CD14-positive monocyte (primary cell): ENCODE measurements at regions not wholly inside any gene's neighbourhood (a gene's known extent, or its start where the extent isn't known, plus 50 kb on each side); places are given as distances from the start of the nearest gene placed in this dataset.

Experiments
- DNase-seq, 3 donors: peaks; one replicate each; pipeline ENCODE4 v3.0.0-alpha.2; 2011 to 2022
- H2AFZ ChIP-seq: 2 replicates; pipeline ENCODE4 v1.6.0; 2012; ENCODE audit warnings: mild to moderate bottlenecking, low read depth, low read length, inconsistent platforms; ENCODE audit not compliant: insufficient read depth, poor library complexity, severe bottlenecking
- H3K27ac ChIP-seq, 2 donors: 1 replicate in 1 of 2; 2 replicates in 1 of 2; pipeline ENCODE4 v1.5.1; 2012 to 2013; ENCODE audit warnings: low read length in 2 of 2, control low read depth in 1 of 2, inconsistent platforms in 1 of 2, low read depth in 1 of 2, mild to moderate bottlenecking in 1 of 2
- H3K27me3 ChIP-seq, 2 donors: one replicate each; pipeline versions ENCODE4 v1.6.0 to v1.6.1; 2011 to 2013; ENCODE audit warnings: low read length in 2 of 2; ENCODE audit not compliant: control insufficient read depth in 2 of 2, insufficient read depth in 2 of 2
- H3K36me3 ChIP-seq, 2 donors: replicated peaks in 1 of 2; 1 replicate in 1 of 2; 2 replicates in 1 of 2; pipeline versions ENCODE4 v1.5.1 to v1.6.1; 2012 to 2013; ENCODE audit warnings: low read length in 2 of 2, control low read depth in 1 of 2, inconsistent platforms in 1 of 2, mild to moderate bottlenecking in 1 of 2; ENCODE audit not compliant: insufficient read depth in 2 of 2, control insufficient read depth in 1 of 2
- H3K4me1 ChIP-seq, 2 donors: 1 replicate in 1 of 2; 2 replicates in 1 of 2; pipeline versions ENCODE4 v1.5.1 to v1.6.1; 2012 to 2013; ENCODE audit warnings: low read length in 2 of 2, control low read depth in 1 of 2, inconsistent platforms in 1 of 2, mild to moderate bottlenecking in 1 of 2, moderate library complexity in 1 of 2; ENCODE audit not compliant: insufficient read depth in 2 of 2, control insufficient read depth in 1 of 2
- H3K4me2 ChIP-seq: replicated peaks from 2 replicates; pipeline ENCODE3; 2012; ENCODE audit warnings: low read length, moderate library complexity, mild to moderate bottlenecking; ENCODE audit not compliant: poor library complexity, severe bottlenecking; ENCODE audit errors: extremely low read depth
- H3K4me3 ChIP-seq, 3 experiments: fragments of 200-600 bp in 1 of 3; sonication (generic) in 1 of 3; replicated peaks in 1 of 3; 1 replicate in 2 of 3; 2 replicates in 1 of 3; pipeline ENCODE4 v1.5.1; 2011 to 2013; ENCODE audit warnings: low read length in 3 of 3, mild to moderate bottlenecking in 3 of 3, control low read depth in 2 of 3, low read depth in 2 of 3, inconsistent platforms in 1 of 3, moderate library complexity in 1 of 3
- H3K79me2 ChIP-seq: 2 replicates; pipeline ENCODE4 v1.6.0; 2012; ENCODE audit warnings: mild to moderate bottlenecking, control low read depth, inconsistent platforms, low read length, moderate library complexity; ENCODE audit not compliant: insufficient read depth
- H3K9ac ChIP-seq: 2 replicates; pipeline ENCODE4 v1.6.0; 2017; ENCODE audit warnings: low read length, mild to moderate bottlenecking; ENCODE audit not compliant: insufficient read depth, poor library complexity, severe bottlenecking
- H3K9me3 ChIP-seq, 2 donors: replicated peaks in 1 of 2; 1 replicate in 1 of 2; 2 replicates in 1 of 2; pipeline versions ENCODE4 v1.5.1 to v1.6.1; 2012 to 2013; ENCODE audit warnings: low read length in 2 of 2, control low read depth in 1 of 2; ENCODE audit not compliant: control insufficient read depth in 1 of 2, insufficient read depth in 1 of 2
- H4K20me1 ChIP-seq: 2 replicates; pipeline ENCODE4 v1.6.0; 2012; ENCODE audit warnings: mild to moderate bottlenecking, low read length, control low read depth, moderate library complexity; ENCODE audit not compliant: insufficient read depth
- H3K27ac Mint-ChIP-seq, 7 donors: one replicate each; pipeline ENCODE4 v1.8.0; 2020; ENCODE audit warnings: mild to moderate bottlenecking in 7 of 7, mixed read lengths in 7 of 7, moderate library complexity in 6 of 7, inconsistent platforms in 2 of 7
- H3K27me3 Mint-ChIP-seq, 3 donors: one replicate each; pipeline ENCODE4 v1.8.0; 2021 to 2022; ENCODE audit warnings: low read depth in 3 of 3, mild to moderate bottlenecking in 3 of 3, mixed read lengths in 3 of 3, moderate library complexity in 3 of 3, inconsistent platforms in 1 of 3
- H3K36me3 Mint-ChIP-seq, 2 donors: one replicate each; pipeline ENCODE4 v1.8.0; 2020; ENCODE audit warnings: mixed read lengths in 2 of 2, inconsistent platforms in 1 of 2, mild to moderate bottlenecking in 1 of 2
- H3K4me1 Mint-ChIP-seq: one replicate; pipeline ENCODE4 v1.8.0; 2020; ENCODE audit warnings: mild to moderate bottlenecking, mixed read lengths
- H3K4me3 Mint-ChIP-seq, 2 donors: one replicate each; pipeline ENCODE4 v1.8.0; 2020; ENCODE audit warnings: mild to moderate bottlenecking in 2 of 2, mixed read lengths in 2 of 2, moderate library complexity in 1 of 2
- H3K9me3 Mint-ChIP-seq, 7 donors: one replicate each; pipeline ENCODE4 v1.8.0; 2020 to 2022; ENCODE audit warnings: mixed read lengths in 7 of 7, mild to moderate bottlenecking in 6 of 7, moderate library complexity in 6 of 7, inconsistent platforms in 2 of 7
- CTCF ChIP-seq: fragments of 200-600 bp; IDR thresholded peaks from one replicate; pipeline ENCODE4 v1.8.0; 2022; ENCODE audit warnings: antibody characterized with exemption, mild to moderate bottlenecking
- WGBS: methylation state at CpG from one replicate; pipeline ENCODE4 v1.1.5; 2013; ENCODE audit warnings: missing lambda C conversion rate; ENCODE audit not compliant: insufficient coverage; 5-methylcytosine and 5-hydroxymethylcytosine counted together
- intact Hi-C, 2 donors: fragments of 100-400 bp; cut with micrococcal nuclease; formaldehyde crosslinking; loops; one replicate each; pipeline versions ENCODE4 v1.15.0 to v1.15.1; 2023

GRCh38 chr6:28696682-28697081 lies 171.0 kb downstream of the GPX5 start:
- peak overlapping the region in 1 of 2 donors; percentile 75 for H3K4me3 Mint-ChIP-seq
- no peak overlapping the region for H3K4me2 ChIP-seq
- intact Hi-C loops: no loop called here

GRCh38 chr6:28707387-28708282 lies 182.0 kb downstream of the GPX5 start:
- no peak for TF ChIP-seq CTCF
- no peak overlapping the region for H2AFZ ChIP-seq
- H4K20me1 ChIP-seq: no peaks in the 10 kb centered on the region
- peaks cover 6% of the 10 kb centered on the region for H3K4me1 Mint-ChIP-seq
- no peaks in the 10 kb centered on the region for H3K79me2 ChIP-seq
- H3K9me3 ChIP-seq: peaks cover 29 to 48% of the 10 kb centered on the region in 2 donors
- H3K4me1 ChIP-seq: no peaks in the 10 kb centered on the region
- no peak overlapping the region for H3K4me2 ChIP-seq
- H3K27me3 Mint-ChIP-seq: peaks cover 36 to 47% (median 43%) of the 10 kb centered on the region in 3 donors
- intact Hi-C loops: no loop called here
- peaks cover 26 to 51% (median 45%) of the 10 kb centered on the region in 7 donors for H3K9me3 Mint-ChIP-seq
- H3K4me3 Mint-ChIP-seq: no peak overlapping the region
- 74% methylated on average over 3 of the region's 6 CpGs for WGBS
- peaks cover 24 to 34% of the 10 kb centered on the region in 2 donors for H3K27me3 ChIP-seq
- no peak overlapping the region for H3K4me3 ChIP-seq
- H3K27ac ChIP-seq: no peak overlapping the region
- no peaks in the 10 kb centered on the region for H3K36me3 ChIP-seq
- no peak overlapping the region for H3K9ac ChIP-seq
- no peak for DNase-seq
- peaks cover 0 to 3% of the 10 kb centered on the region in 2 donors for H3K36me3 Mint-ChIP-seq
- H3K27ac Mint-ChIP-seq: no peak overlapping the region

More at GRCh38 chr6:28696682-28697081, 171.0 kb downstream of the GPX5 start:
- no peak overlapping the region for H3K27ac Mint-ChIP-seq
- Histone ChIP-seq H3K27ac (no peak overlapping the region), H3K79me2 (no peaks in the 10 kb centered on the region), H3K9ac (no peak overlapping the region), H3K4me3 (no peak overlapping the region), H3K36me3 (no peaks in the 10 kb centered on the region), H3K9me3 (peaks cover 4 to 42% of the 10 kb centered on the region in 2 donors), H3K4me1 (no peaks in the 10 kb centered on the region), H2AFZ (no peak overlapping the region), H4K20me1 (no peaks in the 10 kb centered on the region), H3K27me3 (peaks cover 53 to 66% of the 10 kb centered on the region in 2 donors)
- DNase-seq: no peak
- peaks cover 0 to 45% (median 32%) of the 10 kb centered on the region in 7 donors for H3K9me3 Mint-ChIP-seq
- H3K36me3 Mint-ChIP-seq: peaks cover 0 to 7% of the 10 kb centered on the region in 2 donors
- H3K27me3 Mint-ChIP-seq: peaks cover 71 to 83% (median 72%) of the 10 kb centered on the region in 3 donors
- no peak for TF ChIP-seq CTCF
- 20% methylated on average over 8 of the region's 9 CpGs for WGBS
- no peaks in the 10 kb centered on the region for H3K4me1 Mint-ChIP-seq
